Effector CD8-positive, alpha-beta T cell (primary cell): ENCODE measurements at regions not wholly inside any gene's neighbourhood (a gene's known extent, or its start where the extent isn't known, plus 50 kb on each side); places are given as distances from the start of the nearest gene placed in this dataset.

Source experiments
- DNase-seq: peaks from one replicate; lab custom pipeline; 2025; lab: John Stamatoyannopoulos, UW

- DNase-seq: no peak
These were observed 102.8 kb upstream of the NCAM1 start for GRCh38 chr11:112858289-112859023.

DNA sequence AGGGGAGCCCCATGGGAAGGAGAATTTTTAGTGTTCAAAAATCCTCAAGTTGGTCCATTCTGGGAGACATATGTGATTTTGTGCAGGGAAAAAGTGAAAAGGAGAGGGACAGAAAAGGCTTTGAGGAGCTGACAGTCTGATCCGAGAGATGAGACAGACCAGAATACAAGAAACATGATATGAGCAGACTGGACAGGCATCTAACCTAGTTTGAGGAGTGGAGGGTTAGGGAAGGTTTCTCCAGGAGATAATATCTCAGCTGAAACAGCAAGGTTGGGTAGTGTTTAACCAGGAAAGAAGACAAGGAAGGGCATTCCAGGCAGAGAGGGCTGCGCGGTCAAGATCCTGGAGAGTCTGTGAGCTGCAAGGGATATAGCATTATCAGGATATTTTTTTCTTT is 101.4 kb upstream of the NCAM1 start:
- no peak for DNase-seq

DNA sequence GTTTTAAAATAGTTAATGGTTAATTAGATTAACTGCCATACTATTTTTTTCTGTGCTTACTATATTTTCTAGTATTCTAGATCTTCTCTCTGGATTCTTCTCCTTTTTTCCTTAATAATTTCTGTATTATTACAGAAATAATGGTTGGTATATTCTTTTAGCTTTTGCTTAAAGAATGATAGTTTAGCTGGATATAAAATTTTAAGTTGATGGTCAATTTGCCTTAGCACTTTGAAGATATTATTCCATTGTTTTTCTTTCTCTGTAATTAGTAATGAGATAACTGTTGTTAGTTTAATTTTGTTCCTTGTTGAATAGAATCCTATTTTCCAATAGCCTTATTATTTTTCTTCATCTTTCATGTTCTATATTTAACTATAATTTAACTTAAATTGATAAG is 99.9 kb upstream of the NCAM1 start:
- DNase-seq: no peak

GRCh38 chr11:112863305-112863704 is 97.9 kb upstream of the NCAM1 start:
- DNase-seq: no peak

- DNase-seq: no peak
These were observed 96.5 kb upstream of the NCAM1 start for GRCh38 chr11:112864672-112865071.

GRCh38 chr11:112871909-112872500 is 89.2 kb upstream of the NCAM1 start:
- no peak for DNase-seq

DNA sequence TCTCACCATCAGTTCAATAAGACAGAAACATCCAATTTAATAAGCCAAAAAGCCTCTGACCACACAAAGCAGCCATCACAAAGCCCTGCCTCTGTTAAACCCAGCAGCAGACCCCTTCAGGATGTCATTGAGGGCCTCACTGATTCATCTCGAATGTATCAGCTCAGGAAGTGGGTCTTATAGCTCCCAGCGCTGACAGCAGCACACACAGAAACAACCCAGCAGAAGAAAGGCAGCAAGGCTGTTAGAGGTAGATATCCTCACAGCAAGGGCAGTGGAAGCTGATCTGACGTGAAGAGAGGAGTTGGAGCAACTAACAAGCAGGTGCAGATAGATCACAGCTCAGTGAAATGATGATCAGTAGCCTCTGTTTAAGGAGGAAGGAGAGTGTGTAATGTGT is 86.2 kb upstream of the NCAM1 start:
- no peak for DNase-seq

DNA sequence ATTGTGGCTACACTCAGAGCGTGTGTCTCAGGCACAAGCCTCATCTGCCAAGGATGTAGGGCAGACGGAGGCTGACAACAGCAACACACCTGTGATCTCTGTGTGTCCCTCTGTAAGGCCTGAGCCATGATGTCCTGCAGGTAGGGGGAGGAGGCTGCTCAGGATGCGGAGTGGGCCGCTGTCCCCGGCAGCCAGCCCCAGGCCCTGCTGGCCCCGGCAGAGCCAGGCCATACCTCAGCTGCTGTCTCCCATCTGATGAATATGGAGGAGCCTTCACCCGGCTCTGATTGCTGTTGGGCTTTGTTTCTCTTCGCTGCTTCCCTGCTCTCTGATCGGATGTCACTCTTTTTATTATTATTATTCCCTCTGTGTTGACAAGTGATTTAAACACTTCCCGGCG is 83.6 kb upstream of the NCAM1 start:
- DNase-seq: no peak

GRCh38 chr11:112878033-112878601 is 83.1 kb upstream of the NCAM1 start:
- no peak for DNase-seq

GRCh38 chr11:112880495-112880894 is 80.7 kb upstream of the NCAM1 start:
- DNase-seq: no peak

DNA sequence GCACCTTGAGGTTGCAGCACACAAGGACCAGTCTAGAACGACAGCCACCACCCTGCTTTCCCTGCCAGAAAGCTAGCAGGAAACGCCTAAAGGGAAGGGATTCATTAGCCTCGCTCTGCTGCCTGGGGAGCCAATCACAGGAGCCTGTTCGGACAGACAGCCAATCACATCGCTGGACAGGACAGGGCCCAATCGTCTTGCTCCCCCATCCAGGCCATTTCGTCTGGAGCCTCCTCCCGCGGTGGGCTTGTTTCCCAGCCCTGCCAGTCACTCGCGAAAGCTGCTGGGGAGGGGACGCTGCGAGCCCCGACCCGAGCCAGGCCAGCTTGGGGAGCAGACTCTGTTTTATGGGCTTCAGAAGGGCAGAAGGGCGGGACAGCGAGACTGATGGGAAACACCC is 79.8 kb upstream of the NCAM1 start:
- no peak for DNase-seq

- DNase-seq: no peak
These were observed 78.5 kb upstream of the NCAM1 start for GRCh38 chr11:112882494-112883381.

DNA sequence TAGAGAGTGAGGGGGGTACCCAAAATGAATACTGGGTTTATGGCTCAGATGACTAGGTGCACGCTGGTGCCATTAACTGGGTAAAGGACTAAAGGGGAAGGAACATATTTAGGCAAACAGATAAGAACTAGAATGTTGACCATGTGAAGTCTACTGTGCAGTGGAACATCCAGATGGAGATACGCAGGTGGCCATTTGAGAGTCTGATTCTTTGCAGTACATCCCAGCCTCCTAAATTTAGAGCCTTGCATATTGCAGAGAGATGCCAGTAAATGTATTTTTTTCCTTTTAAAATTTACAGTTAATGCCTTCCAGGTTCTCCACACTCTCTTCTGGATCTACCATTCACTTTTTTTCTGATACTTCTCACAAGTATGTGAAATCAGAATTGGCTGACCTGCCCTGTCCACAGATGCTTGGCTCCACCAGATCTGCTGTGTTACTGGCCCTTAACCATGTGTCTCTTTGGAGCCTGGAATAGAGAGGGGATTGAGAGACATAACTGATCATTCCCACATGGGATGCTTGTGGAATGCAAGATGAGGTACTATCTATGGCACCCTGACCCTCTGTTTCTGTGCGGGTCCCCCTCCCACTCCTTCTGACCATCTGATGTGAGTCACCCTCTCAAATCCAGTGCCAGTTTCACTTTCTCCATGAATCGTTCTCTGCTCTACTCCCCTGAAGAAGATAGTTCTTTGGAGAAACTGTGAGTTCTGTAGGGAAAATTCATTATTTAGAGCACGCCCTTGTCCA is 77.0 kb upstream of the NCAM1 start:
- DNase-seq: no peak

DNA sequence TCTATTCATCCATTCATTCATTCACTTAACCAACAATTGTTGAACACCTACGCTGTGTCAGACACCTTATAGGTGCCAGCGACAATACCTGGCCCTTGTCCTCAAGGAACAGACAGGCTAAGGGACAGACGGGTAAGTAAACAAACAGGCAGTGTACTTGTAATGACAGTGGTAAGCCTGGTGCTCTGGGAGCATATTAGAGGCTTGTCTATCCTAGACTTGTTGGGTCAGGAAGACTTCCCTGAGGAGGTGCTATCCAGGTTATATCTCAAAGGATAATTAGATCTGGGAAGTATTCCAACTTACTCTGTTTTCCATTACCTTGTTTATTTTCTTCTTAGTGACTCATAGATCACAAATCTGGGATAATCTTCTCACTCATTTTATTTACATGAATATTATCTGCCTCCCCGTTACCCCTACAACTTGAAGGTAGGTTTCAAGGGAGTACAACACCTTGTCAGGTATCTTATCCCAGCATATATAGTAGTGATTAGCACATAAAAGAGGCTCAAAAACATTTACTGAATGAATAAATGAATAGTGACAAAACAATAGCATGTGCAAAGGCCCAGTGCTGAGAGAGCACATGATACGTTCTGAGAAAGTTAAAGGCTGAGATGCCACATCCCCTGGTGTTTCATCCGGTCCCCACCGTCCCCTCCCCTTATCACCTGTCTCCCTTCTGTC is 75.3 kb upstream of the NCAM1 start:
- DNase-seq: no peak

- DNase-seq: no peak
These were observed 74.5 kb upstream of the NCAM1 start for GRCh38 chr11:112886434-112887370.

GRCh38 chr11:112889446-112889845 is 71.8 kb upstream of the NCAM1 start:
- DNase-seq: no peak

GRCh38 chr11:112899235-112900006 is 61.8 kb upstream of the NCAM1 start:
- DNase-seq: no peak

DNA sequence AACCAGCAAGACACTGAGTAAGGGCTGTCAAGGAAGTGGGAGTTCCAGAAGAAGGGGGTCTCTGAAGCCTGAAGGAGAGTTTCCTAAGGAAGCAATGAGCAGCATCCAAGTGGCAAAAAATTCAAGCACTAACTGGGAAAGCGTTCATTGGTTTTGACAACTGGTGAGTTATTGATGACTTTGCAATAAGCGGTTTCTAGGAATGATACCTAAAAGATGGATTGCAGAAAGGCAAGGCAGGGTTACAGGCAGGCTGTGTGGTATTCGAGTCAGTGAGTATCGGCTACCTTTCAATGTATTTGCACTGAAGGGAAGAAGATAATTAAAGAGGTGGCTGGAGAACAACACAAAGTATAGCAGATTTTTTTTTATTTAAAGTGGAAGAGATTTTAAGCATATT is 59.3 kb upstream of the NCAM1 start:
- DNase-seq: no peak

DNA sequence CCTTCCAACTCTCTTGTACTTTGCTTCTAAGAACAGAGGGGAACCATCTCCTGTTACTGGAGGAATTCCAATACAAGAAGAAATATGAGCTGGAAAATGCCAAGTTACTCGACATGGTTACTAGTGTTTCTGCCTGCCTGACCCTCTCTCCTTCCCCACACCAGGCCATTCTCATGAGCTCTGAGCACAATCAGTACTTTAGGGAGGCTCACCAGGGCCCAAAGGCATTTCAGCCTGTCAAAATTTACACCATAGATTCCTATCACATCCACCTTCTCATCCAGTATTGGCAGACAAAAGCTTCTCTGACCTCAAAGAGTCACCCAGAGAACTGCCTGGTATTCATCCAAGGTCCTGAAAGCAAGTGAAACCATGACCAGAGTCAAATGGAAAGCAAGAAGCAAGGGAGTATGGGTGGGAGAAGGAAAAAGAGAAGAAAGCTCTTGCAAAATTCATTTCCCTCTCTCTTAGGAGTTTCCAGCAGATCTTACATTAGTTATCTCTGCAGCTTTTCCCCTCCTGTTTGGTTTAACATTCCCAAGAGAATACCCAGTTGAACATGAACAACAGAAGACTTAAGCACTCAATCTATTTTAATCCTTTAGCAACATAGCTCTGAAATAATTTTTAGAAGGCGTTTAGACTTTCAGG is 58.7 kb upstream of the NCAM1 start:
- DNase-seq: no peak
